Superior temporal gyrus (tissue), 1 donor: ENCODE measurements at regions not wholly inside any gene's neighbourhood (a gene's known extent, or its start where the extent isn't known, plus 50 kb on each side); places are given as distances from the start of the nearest gene placed in this dataset.
"Not testable (repeated sequence)": the region's sequence is repeated elsewhere in the genome, so short reads cannot be mapped to it uniquely, and the experiment has no call there.

Experiments used
- DNase-seq: peaks from one replicate; pipeline ENCODE4 v3.0.0-alpha.2; 2016; ENCODE audit errors: extremely low spot score

GRCh38 chr13:44711706-44712105 is 135.6 kb upstream of the TSC22D1 start:
- DNase-seq = no peak

DNA sequence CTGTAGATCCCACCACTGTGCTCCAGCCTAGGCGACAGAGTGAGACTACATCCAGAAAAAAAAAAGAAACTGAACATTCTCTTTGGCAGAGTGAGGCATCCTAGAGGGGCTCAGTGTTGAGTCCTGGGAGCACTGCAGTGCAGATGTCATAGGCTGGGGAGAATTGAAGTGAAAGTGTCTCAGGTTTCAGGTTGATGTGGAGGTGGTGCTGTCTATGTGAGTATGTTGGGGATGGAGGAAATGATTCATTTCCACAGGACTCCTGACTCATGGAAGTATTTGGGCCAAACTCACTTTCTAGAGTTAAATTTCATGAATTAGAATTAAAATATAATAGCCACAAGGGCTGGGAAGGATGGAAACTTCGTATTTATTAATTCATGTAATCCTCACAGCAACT is 134.4 kb upstream of the TSC22D1 start:
- DNase-seq = no peak

DNA sequence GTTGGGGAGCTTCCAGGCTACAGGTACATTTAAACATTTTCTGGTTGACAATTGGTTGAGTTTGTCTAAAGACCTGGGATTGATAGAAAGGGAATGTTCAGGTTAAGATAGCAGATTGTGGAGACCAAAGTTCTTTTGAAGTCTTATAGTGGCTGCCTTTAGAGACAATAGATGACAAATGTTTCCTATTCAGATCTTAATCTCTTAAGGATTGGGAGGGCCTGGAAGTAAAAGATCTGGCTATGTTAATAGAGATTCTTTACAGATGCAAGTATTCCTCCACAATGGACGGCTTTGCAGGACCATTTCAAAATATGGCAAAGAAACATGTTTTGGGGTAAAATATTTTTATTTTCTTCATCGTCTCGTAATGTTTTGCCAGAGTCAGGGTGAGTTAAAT is 128.7 kb upstream of the TSC22D1 start:
- not testable (repeated sequence) for DNase-seq

- no peak for DNase-seq
Measured at GRCh38 chr13:44703371-44703770, 127.2 kb upstream of the TSC22D1 start.

- DNase-seq = peak; percentile 71
Measured at GRCh38 chr13:44698066-44698465, 121.9 kb upstream of the TSC22D1 start.

- DNase-seq = no peak
Measured at GRCh38 chr13:44697058-44697457, 120.9 kb upstream of the TSC22D1 start.

GRCh38 chr13:44695520-44695919 is 119.4 kb upstream of the TSC22D1 start:
- no peak for DNase-seq

DNA sequence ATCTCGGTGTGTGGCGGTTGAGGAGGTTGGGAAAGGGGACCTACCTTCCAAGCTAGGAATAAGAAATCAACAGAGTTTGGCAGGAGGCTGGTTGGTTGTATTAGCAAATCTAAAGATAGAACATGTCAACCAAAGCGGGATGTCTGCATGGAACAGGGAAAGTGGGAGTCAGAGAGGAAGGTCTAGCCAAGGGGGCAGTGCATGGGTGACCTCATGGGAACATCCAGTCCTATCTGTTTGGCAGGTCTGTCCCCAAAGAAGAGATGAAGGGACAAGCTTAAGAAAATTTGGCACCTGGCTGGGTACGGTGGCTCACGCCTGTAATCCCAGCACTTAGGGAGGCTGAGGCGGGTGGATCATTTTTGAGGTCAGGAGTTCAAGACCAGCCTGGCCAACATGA is 118.7 kb upstream of the TSC22D1 start:
- no peak for DNase-seq

- DNase-seq = no peak
Measured at GRCh38 chr13:44694291-44694690, 118.2 kb upstream of the TSC22D1 start.

GRCh38 chr13:44693156-44693764 is 117.1 kb upstream of the TSC22D1 start:
- DNase-seq = no peak

- no peak for DNase-seq
Measured at GRCh38 chr13:44692173-44692713, 116.1 kb upstream of the TSC22D1 start.

DNA sequence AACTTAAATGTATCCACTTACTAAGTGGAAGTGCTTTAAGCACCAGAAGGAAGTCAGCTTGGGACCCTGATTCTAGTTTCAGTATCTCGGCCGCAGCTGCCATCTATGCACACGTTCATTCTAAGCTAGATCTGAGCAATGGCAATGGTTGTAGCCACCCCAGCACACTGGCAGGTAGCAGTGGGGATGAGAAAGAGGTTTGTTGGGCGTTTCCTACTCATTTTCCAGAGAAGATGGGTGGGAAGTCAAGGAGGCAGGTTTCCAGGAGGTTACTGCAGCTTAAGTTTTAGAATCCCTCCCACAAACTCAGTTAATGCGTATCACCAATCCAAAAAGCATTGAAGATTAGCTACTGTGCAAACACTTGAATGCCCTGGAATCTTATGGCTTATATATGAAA is 114.2 kb upstream of the TSC22D1 start:
- DNase-seq = no peak

- no peak for DNase-seq
Measured at GRCh38 chr13:44688652-44689051, 112.5 kb upstream of the TSC22D1 start.

GRCh38 chr13:44686531-44686934 is 110.4 kb upstream of the TSC22D1 start:
- DNase-seq = no peak

- no peak for DNase-seq
Measured at GRCh38 chr13:44685641-44686040, 109.5 kb upstream of the TSC22D1 start.

DNA sequence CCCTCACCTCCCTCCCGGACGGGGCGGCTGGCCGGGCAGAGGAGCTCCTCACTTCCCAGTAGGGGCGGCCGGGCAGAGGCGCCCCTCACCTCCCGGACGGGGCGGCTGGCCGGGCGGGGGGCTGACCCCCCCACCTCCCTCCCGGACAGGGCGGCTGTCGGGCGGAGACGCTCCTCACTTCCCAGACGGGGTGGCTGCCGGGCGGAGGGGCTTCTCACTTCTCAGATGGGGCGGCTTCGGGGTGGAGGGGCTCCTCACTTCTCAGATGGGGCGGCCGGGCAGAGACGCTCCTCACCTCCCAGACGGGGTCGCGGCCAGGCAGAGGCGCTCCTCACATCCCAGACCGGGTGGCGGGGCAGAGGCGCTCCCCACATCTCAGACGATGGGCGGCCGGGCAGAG is 106.3 kb upstream of the TSC22D1 start:
- DNase-seq = not testable (repeated sequence)

DNA sequence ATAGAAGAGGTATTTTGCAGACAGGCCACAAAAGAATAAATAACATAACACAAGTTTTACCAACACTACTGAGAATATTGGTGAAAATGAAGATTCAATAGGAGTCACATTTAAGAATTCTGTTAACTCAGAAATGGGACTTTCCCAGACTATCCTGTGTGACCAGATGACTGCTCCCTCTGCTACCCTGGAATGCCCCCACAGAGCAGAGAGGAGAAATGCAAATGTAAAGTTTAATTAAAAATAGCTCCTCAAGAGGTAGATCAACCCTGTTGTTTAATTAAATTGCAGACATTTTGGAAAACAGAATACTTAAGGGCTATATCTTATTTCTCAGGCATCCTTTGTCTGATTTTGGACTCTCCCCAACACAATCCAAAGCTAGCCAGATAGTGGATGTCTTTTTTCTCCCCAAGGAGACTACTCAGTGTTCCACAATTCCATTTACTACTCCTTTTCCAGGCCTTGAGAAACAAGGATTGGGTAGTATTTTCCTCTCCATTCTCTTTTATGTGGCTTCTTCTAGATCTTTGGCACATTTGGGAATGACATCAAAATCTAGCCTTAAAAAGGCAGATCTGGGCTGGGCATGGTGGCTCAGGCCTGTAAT is 104.7 kb upstream of the TSC22D1 start:
- DNase-seq = no peak

GRCh38 chr13:44679597-44679996 is 103.5 kb upstream of the TSC22D1 start:
- DNase-seq = no peak

DNA sequence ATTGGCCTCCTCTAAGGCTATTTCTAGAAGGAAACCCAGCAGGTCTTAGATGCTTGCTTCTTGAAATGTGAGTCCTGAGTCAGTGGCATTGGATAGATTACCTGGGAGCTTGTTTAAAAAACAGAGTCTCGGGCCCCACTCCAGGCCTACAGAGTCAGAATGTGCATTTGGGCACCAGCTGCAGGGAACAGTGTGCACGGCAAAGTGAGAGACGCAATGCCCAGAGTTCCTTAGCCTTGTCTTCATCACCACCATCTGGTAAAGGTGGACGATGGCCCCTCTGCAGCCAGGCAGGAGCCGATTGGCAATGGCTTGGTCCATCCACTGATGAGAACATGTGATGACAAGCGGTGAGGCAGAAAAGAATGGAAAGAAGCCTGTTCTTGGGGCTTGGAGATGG is 102.1 kb upstream of the TSC22D1 start:
- DNase-seq = no peak

DNA sequence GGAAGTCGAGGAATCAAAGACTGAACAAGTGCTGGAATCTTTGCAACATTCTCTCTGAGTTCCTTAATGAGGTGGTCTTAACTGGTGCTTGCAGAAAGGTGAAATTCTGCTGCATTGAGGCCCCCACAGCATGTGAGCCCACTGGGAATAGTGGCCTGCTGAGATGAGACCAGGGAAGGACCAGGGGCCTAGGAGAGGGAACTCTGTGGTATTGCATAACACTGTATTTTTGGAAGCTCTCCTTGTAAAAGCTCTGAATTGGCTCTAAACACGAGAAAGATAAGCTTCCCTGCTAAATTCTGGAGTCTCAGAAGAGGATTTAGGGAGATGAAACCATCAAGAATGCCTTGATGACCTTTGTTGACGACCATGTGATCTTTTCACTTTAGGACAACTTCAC is 100.4 kb upstream of the TSC22D1 start:
- no peak for DNase-seq

DNA sequence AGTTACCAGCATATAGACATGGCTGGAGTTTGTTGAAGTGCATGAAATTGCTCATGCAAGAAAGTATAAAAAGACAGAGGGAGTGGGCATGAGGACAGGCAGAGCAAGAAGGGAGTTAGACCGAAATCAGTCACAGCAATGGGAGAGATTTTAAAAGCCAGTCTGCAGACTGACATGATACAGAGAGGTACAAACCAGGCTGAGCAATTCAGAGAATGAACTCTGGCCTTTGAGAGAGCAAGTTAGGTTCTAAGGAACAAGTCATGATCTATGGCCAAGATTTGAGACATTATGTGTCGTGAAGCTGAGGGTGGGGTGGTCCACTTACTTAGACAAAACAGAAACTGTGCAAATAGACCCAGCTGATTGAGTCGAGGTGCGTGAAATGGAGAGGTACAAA is 93.4 kb upstream of the TSC22D1 start:
- DNase-seq = no peak

GRCh38 chr13:44668688-44669087 is 92.6 kb upstream of the TSC22D1 start:
- DNase-seq = no peak

GRCh38 chr13:44667943-44668342 is 91.8 kb upstream of the TSC22D1 start:
- no peak for DNase-seq

GRCh38 chr13:44666538-44666937 is 90.4 kb upstream of the TSC22D1 start:
- DNase-seq = not testable (repeated sequence)
